H1 (cell line): ENCODE measurements at regions not wholly inside any gene's neighbourhood (a gene's known extent, or its start where the extent isn't known, plus 50 kb on each side); places are given as distances from the start of the nearest gene placed in this dataset.

Source experiments
- CTCF ChIA-PET: fragments of 300-600 bp; sonication (Branson Sonifier 250); formaldehyde crosslinking; loops from one replicate; lab custom pipeline; 2021; ENCODE audit not compliant: partially characterized antibody; lab: Charles Lee
- POLR2A ChIA-PET: fragments of 300-600 bp; sonication (Branson Sonifier 250); formaldehyde crosslinking; loops from one replicate; lab custom pipeline; 2021; ENCODE audit warnings: inconsistent platforms; ENCODE audit not compliant: partially characterized antibody; lab: Charles Lee
- DNase-seq, 2 experiments: peaks; one replicate each; pipeline versions ENCODE4 v3.0.0 to v3.0.0-alpha.2; 2010 to 2022; ENCODE audit warnings: low spot score in 2 of 2, low read depth in 1 of 2, mixed read lengths in 1 of 2
- FAIRE-seq: peaks from 2 replicates; lab custom pipeline; 2011; peaks lifted over from hg19 to GRCh38; lab: Jason Lieb, UNC
- H2AFZ ChIP-seq: 2 replicates; pipeline ENCODE4 v1.8.1; 2012; ENCODE audit warnings: low read length, inconsistent platforms
- H2AK5ac ChIP-seq: 2 replicates; pipeline ENCODE4 v1.6.1; 2013; ENCODE audit warnings: low read depth, low read length
- H2BK120ac ChIP-seq: replicated peaks from 2 replicates; pipeline ENCODE3; 2013; ENCODE audit warnings: low read depth, low read length, inconsistent platforms
- H2BK12ac ChIP-seq: 2 replicates; pipeline ENCODE4 v1.6.1; 2013; ENCODE audit warnings: low read depth, low read length
- H2BK15ac ChIP-seq: 2 replicates; pipeline ENCODE4 v1.6.1; 2013; ENCODE audit warnings: low read length
- H2BK20ac ChIP-seq: 2 replicates; pipeline ENCODE4 v1.6.1; 2013; ENCODE audit warnings: low read length
- H2BK5ac ChIP-seq: 2 replicates; pipeline ENCODE4 v1.6.1; 2013; ENCODE audit warnings: low read depth, low read length
- H3K14ac ChIP-seq: 2 replicates; pipeline ENCODE4 v1.6.1; 2013; ENCODE audit warnings: inconsistent platforms; ENCODE audit not compliant: insufficient read length
- H3K18ac ChIP-seq: 2 replicates; pipeline ENCODE4 v1.6.1; 2013; ENCODE audit warnings: low read length; ENCODE audit errors: extremely low read depth
- H3K23ac ChIP-seq: 2 replicates; pipeline ENCODE4 v1.6.1; 2013; ENCODE audit warnings: inconsistent platforms; ENCODE audit not compliant: insufficient read length
- H3K23me2 ChIP-seq: 2 replicates; pipeline ENCODE4 v1.6.1; 2013; ENCODE audit warnings: low read depth, low read length
- H3K27ac ChIP-seq: 2 replicates; pipeline ENCODE4 v1.6.1; 2011; ENCODE audit warnings: low read depth, low read length, inconsistent platforms
- H3K27me3 ChIP-seq, 4 experiments: replicated peaks in 1 of 4; 1 replicate in 1 of 4; 2 replicates in 3 of 4; pipeline versions ENCODE4 v1.6.1 to v1.8.1; 2011 to 2013; ENCODE audit warnings: low read length in 3 of 4, mild to moderate bottlenecking in 3 of 4, inconsistent platforms in 2 of 4, mixed read lengths in 2 of 4, moderate library complexity in 1 of 4; ENCODE audit not compliant: control insufficient read depth in 3 of 4, insufficient read depth in 3 of 4; ENCODE audit errors: extremely low read depth in 1 of 4
- H3K36me3 ChIP-seq, 4 experiments: 2 replicates each; pipeline versions ENCODE4 v1.6.1 to v1.8.1; 2011 to 2013; ENCODE audit warnings: mild to moderate bottlenecking in 4 of 4, low read length in 3 of 4, moderate library complexity in 2 of 4, control low read depth in 1 of 4, inconsistent platforms in 1 of 4; ENCODE audit not compliant: insufficient read depth in 4 of 4, control insufficient read depth in 2 of 4
- H3K4ac ChIP-seq: replicated peaks from 2 replicates; pipeline ENCODE3; 2013; ENCODE audit warnings: low read length, low read depth, mixed read lengths, inconsistent platforms; ENCODE audit not compliant: insufficient read length
- H3K4me1 ChIP-seq, 4 experiments: replicated peaks in 1 of 4; 1 replicate in 1 of 4; 2 replicates in 3 of 4; pipeline versions ENCODE4 v1.6.1 to v1.8.1; 2011 to 2013; ENCODE audit warnings: low read length in 3 of 4, inconsistent platforms in 2 of 4, mixed read lengths in 1 of 4; ENCODE audit not compliant: insufficient read depth in 4 of 4, control insufficient read depth in 3 of 4
- H3K4me2 ChIP-seq, 2 experiments: 2 replicates each; pipeline versions ENCODE4 v1.6.1 to v1.8.1; 2011 to 2013; ENCODE audit warnings: low read depth in 2 of 2, low read length in 2 of 2, control low read depth in 1 of 2, inconsistent platforms in 1 of 2, mild to moderate bottlenecking in 1 of 2; ENCODE audit not compliant: insufficient read depth in 1 of 2
- H3K4me3 ChIP-seq, 4 experiments: fragments of 200-600, 300-600 bp in 1 of 4; sonication (generic), shearing (Covaris generic), sonication (Bioruptor Twin) in 1 of 4; 2 replicates each; pipeline versions ENCODE4 v1.5.1 to v1.8.1; 2011 to 2016; ENCODE audit warnings: low read length in 4 of 4, low read depth in 3 of 4, control low read depth in 2 of 4, inconsistent platforms in 2 of 4, mild to moderate bottlenecking in 2 of 4, mixed read lengths in 1 of 4, moderate library complexity in 1 of 4; ENCODE audit not compliant: insufficient read depth in 2 of 4; ENCODE audit errors: extremely low read depth in 1 of 4
- H3K56ac ChIP-seq: replicated peaks from 2 replicates; pipeline ENCODE3; 2013; ENCODE audit warnings: low read depth, mild to moderate bottlenecking, mixed read lengths, low read length, inconsistent platforms; ENCODE audit not compliant: insufficient read length
- H3K79me1 ChIP-seq: 2 replicates; pipeline ENCODE4 v1.6.1; 2013; ENCODE audit warnings: low read depth, low read length, control low read depth
- H3K79me2 ChIP-seq, 2 experiments: 2 replicates each; pipeline versions ENCODE4 v1.6.1 to v1.8.1; 2012 to 2013; ENCODE audit warnings: low read length in 2 of 2, mild to moderate bottlenecking in 2 of 2, inconsistent platforms in 1 of 2; ENCODE audit not compliant: insufficient read depth in 2 of 2, control insufficient read depth in 1 of 2
- H3K9ac ChIP-seq, 4 experiments: replicated peaks in 1 of 4; 1 replicate in 1 of 4; 2 replicates in 3 of 4; pipeline versions ENCODE4 v1.6.1 to v1.8.1; 2011 to 2013; ENCODE audit warnings: low read depth in 3 of 4, low read length in 3 of 4, control low read depth in 2 of 4, mild to moderate bottlenecking in 2 of 4, moderate library complexity in 2 of 4, inconsistent platforms in 1 of 4; ENCODE audit errors: extremely low read depth in 1 of 4
- H3K9me3 ChIP-seq, 2 experiments: 2 replicates each; pipeline versions ENCODE4 v1.6.1 to v1.8.1; 2012 to 2013; ENCODE audit warnings: mild to moderate bottlenecking in 2 of 2, moderate library complexity in 2 of 2, control low read depth in 1 of 2, inconsistent platforms in 1 of 2, low read depth in 1 of 2, low read length in 1 of 2, mixed read lengths in 1 of 2; ENCODE audit not compliant: insufficient read depth in 2 of 2
- H4K20me1 ChIP-seq, 2 experiments: replicated peaks in 1 of 2; 2 replicates each; pipeline versions ENCODE3 to v1.8.1; 2011 to 2013; ENCODE audit warnings: inconsistent platforms in 2 of 2, low read length in 2 of 2, mild to moderate bottlenecking in 1 of 2; ENCODE audit not compliant: insufficient read depth in 2 of 2, control insufficient read depth in 1 of 2
- H4K5ac ChIP-seq: 2 replicates; pipeline ENCODE4 v1.6.1; 2013; ENCODE audit warnings: low read length, low read depth, mixed read lengths, inconsistent platforms; ENCODE audit not compliant: insufficient read length
- H4K8ac ChIP-seq: 2 replicates; pipeline ENCODE4 v1.8.0; 2013; ENCODE audit warnings: mild to moderate bottlenecking, moderate library complexity, low read length, inconsistent platforms; ENCODE audit not compliant: insufficient read depth; ENCODE audit errors: extremely low read depth
- H4K91ac ChIP-seq: replicated peaks from 2 replicates; pipeline ENCODE3; 2013; ENCODE audit warnings: low read length, mixed read lengths, inconsistent platforms; ENCODE audit not compliant: insufficient read length
- BCL11A ChIP-seq, 2 experiments: IDR thresholded peaks; one replicate each; pipeline ENCODE4 v1.6.1; 2011; ENCODE audit warnings: low read depth in 2 of 2, low read length in 2 of 2, mild to moderate bottlenecking in 2 of 2
- HDAC2 ChIP-seq, 2 experiments: fragments of 300-600 bp in 1 of 2; sonication (generic) in 1 of 2; IDR thresholded peaks; 2 replicates each; pipeline ENCODE4 v1.6.1; 2011 to 2012; ENCODE audit warnings: low read depth in 2 of 2, low read length in 2 of 2, mild to moderate bottlenecking in 2 of 2, moderate library complexity in 2 of 2, borderline replicate concordance in 1 of 2, inconsistent platforms in 1 of 2
- MAFK ChIP-seq: IDR thresholded peaks from 2 replicates; pipeline ENCODE4 v1.6.1; 2012; ENCODE audit warnings: low read depth, mild to moderate bottlenecking, improper control_type of control experiment, low read length
- RNF2 ChIP-seq: fragments of 200-900, 300-1000 bp; sonication (generic); IDR thresholded peaks from 2 replicates; pipeline ENCODE4 v1.7.1; 2016; ENCODE audit warnings: borderline replicate concordance, low read depth, mild to moderate bottlenecking, antibody characterized with exemption, low read length; ENCODE audit not compliant: poor library complexity, severe bottlenecking; ENCODE audit errors: missing control alignments
- TCF12 ChIP-seq: IDR thresholded peaks from 2 replicates; pipeline ENCODE4 v1.6.1; 2011; ENCODE audit warnings: low read depth, mild to moderate bottlenecking, low read length
- WGBS, 2 experiments: shearing (Covaris generic) in 1 of 2; methylation state at CpG; one replicate each; pipeline versions ENCODE4 v1.1.6 to v1.1.7; 2013 to 2015; ENCODE audit warnings: low lambda C conversion rate in 2 of 2, mixed read lengths in 2 of 2, inconsistent platforms in 1 of 2, low coverage in 1 of 2, missing lambda C conversion rate in 1 of 2; ENCODE audit not compliant: insufficient replicate concordance in 2 of 2, insufficient coverage in 1 of 2, insufficient read length in 1 of 2; ENCODE audit errors: extremely low coverage in 1 of 2, missing lambda C conversion rate in 1 of 2; 5-methylcytosine and 5-hydroxymethylcytosine counted together

DNA sequence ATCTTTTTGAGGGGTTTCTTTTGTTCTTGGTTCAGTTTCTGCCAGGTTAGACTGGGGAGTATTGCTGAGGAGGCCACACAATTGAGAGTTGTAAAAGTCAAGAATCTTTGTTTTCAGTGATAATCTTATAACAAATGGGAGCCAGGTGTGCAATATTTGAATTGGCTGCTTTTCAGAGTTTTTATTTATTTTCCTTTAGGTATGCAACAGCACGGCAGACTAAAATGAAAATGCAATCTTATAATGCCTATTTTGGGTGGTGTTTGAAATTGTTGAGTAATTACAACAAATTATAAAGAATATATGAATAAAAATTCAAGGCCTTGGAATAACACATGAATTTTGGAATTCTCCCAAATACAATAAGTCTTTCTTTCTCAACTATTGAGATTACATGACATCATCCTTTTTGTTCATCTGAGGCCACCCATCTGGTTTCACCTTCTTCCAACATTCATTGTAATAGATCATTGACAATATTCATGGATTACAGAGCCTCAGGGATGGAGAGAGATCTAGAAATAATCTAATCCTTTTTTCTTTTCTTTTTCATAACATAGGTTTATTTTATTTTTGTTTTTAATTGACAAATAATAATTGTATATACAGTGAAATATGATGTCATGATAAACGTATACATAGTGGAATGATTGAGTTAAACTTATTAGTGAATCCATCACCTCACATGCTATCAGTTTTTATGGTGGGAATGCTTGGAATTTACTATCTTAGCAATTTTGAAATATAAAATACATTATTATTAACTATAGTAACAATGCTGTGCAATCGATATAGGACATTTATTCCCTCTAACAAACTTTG lies 1061.0 kb downstream of the NR2F1-AS1 start:
- Histone ChIP-seq H3K9ac (no peak overlapping the region), H3K79me1 (no peaks in the 10 kb centered on the region), H3K4me2 (no peak overlapping the region), H3K56ac (no peak overlapping the region), H3K23ac (no peak overlapping the region), H3K4ac (no peak overlapping the region), H3K27me3 (no peaks in the 10 kb centered on the region), H3K27ac (no peak overlapping the region), H3K4me1 (no peaks in the 10 kb centered on the region), H2BK15ac (no peak overlapping the region), H3K14ac (no peak overlapping the region), H2BK120ac (no peak overlapping the region), H4K8ac (no peak overlapping the region), H2AK5ac (no peak overlapping the region), H2BK5ac (no peak overlapping the region), H3K23me2 (no peaks in the 10 kb centered on the region), H3K9me3 (no peaks in the 10 kb centered on the region), H4K5ac (no peak overlapping the region), H3K4me3 (no peak overlapping the region), H2AFZ (no peak overlapping the region), H2BK20ac (no peak overlapping the region), H4K20me1 (no peaks in the 10 kb centered on the region), H3K36me3 (no peaks in the 10 kb centered on the region), H3K18ac (no peak overlapping the region), H4K91ac (no peak overlapping the region), H3K79me2 (no peaks in the 10 kb centered on the region), H2BK12ac (no peak overlapping the region)
- no peak for DNase-seq
- FAIRE-seq, result no peak
- ChIA-PET CTCF (interaction anchor here (1.5 kb wide), 1 partner anchor 124 kb away, joined by 4 read pairs; no protein-coding TSS in a partner anchor), POLR2A (no interaction called here)
- WGBS, 2 experiments, result 90% methylated on average over 3 of the region's 3 CpGs; no CpG with 5 or more reads in 1 of the 2 experiments
- TF ChIP-seq TCF12, result no peak
- TF ChIP-seq HDAC2 (IDR thresholded peaks at IDR 0.05; ENCODE audit: borderline replicate concordance in 1 of 2, low read depth in 2 of 2, low read length in 2 of 2), result no peak
- no peak for TF ChIP-seq MAFK
- TF ChIP-seq BCL11A (IDR thresholded peaks at IDR 0.05; ENCODE audit: low read depth in 2 of 2, low read length in 2 of 2), result no peak
- no peak for TF ChIP-seq RNF2
